SH-SY5Y (cell line): ENCODE measurements at regions not wholly inside any gene's neighbourhood (a gene's known extent, or its start where the extent isn't known, plus 50 kb on each side); places are given as distances from the start of the nearest gene placed in this dataset.

ENCODE experiments used
- GATA2 ChIP-seq: IDR thresholded peaks from 2 replicates; pipeline ENCODE4 v1.6.1; 2011; ENCODE audit warnings: mild to moderate bottlenecking, low read depth, low read length
- GATA3 ChIP-seq: IDR thresholded peaks from 2 replicates; pipeline ENCODE4 v1.6.1; 2011; ENCODE audit warnings: low read depth, mild to moderate bottlenecking, low read length, moderate library complexity

DNA sequence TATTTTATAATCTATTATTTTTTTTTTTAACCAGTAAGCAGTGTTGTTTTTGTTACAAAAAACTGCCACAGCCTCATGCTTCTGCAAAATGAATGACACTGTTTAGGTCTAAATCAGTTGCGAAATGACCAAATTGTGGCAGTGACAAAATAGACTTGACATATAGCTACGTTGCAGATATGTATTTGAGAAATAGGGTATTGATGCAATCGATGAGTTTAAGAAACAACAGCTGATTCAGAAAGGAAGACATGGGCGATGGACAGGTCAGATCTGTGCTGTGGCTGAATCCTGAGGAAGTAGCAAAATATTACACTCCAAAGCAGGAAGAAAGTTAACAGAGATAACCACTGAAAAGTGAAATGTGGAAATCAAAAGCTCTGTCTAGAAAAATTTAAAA is 89.0 kb upstream of the STEAP4 start:
- no peak for TF ChIP-seq GATA2
- no peak for TF ChIP-seq GATA3

DNA sequence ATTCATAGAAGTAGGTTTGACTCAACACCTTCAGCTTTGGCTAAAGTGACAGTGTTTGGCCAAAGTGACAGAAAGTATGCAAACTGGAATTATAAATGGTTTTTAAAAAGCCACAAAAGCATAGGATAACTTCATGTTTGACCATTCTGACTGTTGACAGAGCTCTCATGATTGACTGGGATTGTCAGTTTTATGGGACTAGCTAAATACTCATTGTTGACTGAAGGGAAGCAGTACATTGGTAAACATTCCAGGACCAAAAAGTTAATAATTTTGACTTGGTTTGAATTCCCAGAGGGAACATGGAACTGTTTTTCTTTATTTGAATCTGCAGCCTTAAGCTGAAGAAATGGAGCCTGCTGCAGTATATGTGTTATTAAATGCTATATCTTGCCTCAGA is 84.6 kb upstream of the STEAP4 start:
- TF ChIP-seq GATA3 (no peak), GATA2 (no peak)

DNA sequence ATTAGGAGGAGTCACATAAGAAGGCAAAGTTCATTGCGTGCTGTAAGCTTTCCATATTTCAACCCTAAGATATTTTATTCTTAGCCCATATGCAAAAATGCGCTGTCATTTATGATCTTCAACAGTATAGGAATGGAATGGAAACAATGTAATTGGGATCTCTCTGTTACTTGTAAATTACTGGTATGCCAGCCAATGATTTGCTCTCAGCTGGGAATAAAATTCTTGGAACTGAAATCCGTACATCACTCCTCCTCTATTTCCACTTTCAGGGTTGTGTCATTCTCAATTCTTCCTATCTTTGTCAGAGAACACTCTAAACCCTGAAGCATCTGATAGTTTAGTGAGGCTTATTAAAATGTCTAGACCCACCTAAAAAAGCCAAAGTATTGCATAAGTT is 80.7 kb upstream of the STEAP4 start:
- TF ChIP-seq GATA3 (no peak), GATA2 (no peak)

DNA sequence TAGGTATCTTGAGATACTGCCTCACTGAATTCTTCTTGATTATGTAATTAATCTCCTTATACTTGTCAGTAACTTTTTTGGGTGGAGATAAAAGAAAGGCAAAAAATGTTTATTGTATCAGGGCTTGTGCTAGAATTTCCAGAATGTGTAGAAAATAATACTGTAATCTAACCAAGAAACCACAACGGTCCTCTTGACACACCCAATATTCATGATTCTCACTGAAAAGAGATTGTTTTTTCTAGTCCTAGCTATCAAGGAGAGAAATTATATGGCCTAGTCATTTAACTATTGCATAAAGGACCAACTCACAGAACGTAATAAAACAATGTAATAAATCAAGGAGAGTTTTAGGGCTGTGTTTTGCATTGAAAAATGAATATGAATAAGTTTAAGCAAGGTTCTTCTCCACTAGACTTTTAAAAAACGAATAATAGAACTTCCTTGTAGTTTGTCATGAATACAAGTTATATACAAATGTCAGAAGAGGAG is 80.0 kb upstream of the STEAP4 start:
- TF ChIP-seq GATA2: no peak
- TF ChIP-seq GATA3: no peak

DNA sequence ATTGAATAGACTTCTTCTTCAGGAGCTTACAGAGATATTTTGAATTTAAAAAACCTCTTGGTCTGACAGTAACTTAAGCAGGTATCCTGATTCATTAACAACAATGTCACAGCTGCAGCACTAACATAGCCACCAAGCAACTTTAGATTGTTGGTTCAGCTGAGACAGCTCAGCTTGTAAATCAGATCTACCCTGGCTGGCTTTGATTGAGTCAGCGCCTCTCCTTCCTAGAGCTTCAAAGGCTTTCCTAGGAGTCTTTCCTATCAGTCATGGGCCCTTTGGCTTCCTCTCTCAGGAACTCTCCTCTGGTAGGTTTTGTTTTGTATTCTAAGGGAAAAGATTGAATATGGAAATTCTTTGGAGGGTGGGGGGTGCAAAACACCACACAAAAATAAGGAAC is 70.7 kb upstream of the STEAP4 start:
- no peak for TF ChIP-seq GATA2
- TF ChIP-seq GATA3: no peak

- no peak for TF ChIP-seq GATA3
- no peak for TF ChIP-seq GATA2
Measured at GRCh38 chr7:88368686-88369085, 62.0 kb upstream of the STEAP4 start.

DNA sequence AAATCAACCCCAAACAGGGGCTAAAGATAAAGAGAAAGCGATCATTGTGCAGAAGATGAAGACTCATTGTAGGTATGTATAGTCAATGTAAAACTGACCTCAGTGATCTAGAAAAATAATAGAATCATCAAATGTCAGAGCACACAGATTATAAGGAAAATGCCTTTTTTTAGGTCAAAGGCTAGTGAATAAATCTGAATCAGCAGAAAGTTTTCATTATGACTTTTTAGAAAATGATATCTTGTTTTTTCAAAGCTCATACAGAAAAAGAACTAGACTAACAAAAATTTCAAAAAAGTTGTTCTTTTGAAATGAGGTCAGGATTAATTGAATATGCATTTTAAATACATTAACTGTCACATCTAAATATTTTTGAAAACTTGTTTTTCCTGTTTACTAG is 60.2 kb upstream of the STEAP4 start:
- no peak for TF ChIP-seq GATA2
- no peak for TF ChIP-seq GATA3

GRCh38 chr7:88363869-88364268 is 57.2 kb upstream of the STEAP4 start:
- TF ChIP-seq GATA3: no peak
- no peak for TF ChIP-seq GATA2

- no peak for TF ChIP-seq GATA3
- TF ChIP-seq GATA2: no peak
Measured at GRCh38 chr7:88363249-88363648, 56.6 kb upstream of the STEAP4 start.

DNA sequence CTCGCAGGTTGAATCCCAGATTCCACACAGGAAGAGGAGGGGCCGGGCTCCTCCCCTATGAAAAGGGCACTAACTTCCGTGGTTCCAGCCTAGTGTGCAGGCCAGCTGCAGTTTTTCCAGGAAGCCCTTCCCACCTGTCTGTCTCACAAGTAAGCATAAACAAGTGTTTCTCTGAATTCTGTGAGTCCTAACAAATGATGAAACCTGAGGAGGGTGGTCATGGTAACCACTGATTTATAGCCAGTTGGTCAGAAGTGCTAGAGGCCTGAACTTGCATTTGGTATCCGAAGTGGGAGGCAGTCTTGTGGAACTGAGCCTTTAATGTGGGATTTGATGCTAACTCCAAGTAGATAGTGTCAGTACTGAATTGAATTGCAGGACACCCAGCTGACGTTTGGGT is 54.7 kb upstream of the STEAP4 start:
- TF ChIP-seq GATA3: no peak

DNA sequence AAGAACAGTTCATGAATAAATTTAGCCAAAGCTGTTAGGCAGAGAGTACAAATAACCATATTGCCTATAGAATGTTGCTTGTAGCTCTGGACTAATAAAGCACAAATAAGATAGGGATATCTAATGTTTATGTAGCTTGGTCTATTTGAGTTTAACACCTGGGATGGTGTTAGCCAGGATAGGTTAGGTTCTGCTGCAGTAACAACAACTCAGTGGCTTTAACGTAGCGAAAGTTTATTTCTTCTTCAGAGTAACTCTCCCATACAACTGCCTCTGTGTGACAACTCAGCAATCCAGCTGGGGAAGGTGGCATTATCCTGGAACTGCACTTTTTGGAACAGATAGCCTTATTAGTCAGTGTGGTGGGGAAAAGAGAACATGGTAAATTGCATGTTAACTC is 52.2 kb upstream of the STEAP4 start:
- TF ChIP-seq GATA3 (no peak), GATA2 (no peak)

DNA sequence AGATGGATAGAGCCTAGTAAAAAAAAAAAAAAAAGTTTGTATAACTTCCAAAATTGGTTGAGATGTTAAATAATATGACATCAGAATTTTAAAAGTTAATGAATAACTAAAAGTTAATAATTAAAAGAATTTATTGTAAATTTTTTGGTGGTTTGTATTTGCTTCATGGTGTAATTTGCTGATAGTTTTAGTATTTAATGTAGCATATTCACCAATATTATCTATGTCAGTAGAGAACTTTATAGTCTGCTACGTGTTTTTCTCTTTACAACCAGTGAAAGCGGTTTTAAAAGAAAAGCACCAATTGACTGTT is 51.8 kb upstream of the STEAP4 start:
- TF ChIP-seq GATA3: no peak
- no peak for TF ChIP-seq GATA2

- TF ChIP-seq GATA3 (no peak), GATA2 (no peak)
Measured at GRCh38 chr7:88357781-88358525, 51.3 kb upstream of the STEAP4 start.

DNA sequence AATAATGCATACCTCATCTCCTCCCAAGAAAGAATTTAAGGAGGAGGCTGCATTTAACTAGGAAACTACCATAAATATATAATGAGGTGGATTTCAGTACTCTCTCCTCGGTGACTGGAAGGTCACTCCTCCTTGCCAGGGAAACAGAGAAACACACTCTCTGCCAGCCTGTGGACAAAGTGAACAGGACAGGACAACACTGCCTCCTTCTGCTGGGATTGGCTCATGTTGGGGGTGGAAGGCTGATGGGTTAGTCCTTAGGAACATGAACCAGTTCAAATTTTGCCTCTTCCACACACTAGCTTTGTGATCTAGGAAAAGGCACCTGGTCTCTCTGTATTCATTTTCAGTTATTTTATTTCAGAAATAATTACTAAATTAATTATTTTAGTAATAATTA is 50.6 kb upstream of the STEAP4 start:
- TF ChIP-seq GATA2 (no peak), GATA3 (no peak)
